Liver (tissue), 8 donors: ENCODE measurements at regions not wholly inside any gene's neighbourhood (a gene's known extent, or its start where the extent isn't known, plus 50 kb on each side); places are given as distances from the start of the nearest gene placed in this dataset.

Experiments
- DNase-seq: peaks from one replicate; pipeline ENCODE4 v3.0.0-alpha.2; 2017; ENCODE audit warnings: low spot score
- H3K27ac ChIP-seq, 2 donors: one replicate each; pipeline ENCODE4 v1.7.0; 2013; ENCODE audit warnings: inconsistent platforms in 2 of 2, low read length in 2 of 2, control low read depth in 1 of 2, low read depth in 1 of 2, mild to moderate bottlenecking in 1 of 2
- H3K27me3 ChIP-seq, 4 donors: one replicate each; pipeline versions ENCODE4 v1.6.1 to v1.7.0; 2013; ENCODE audit warnings: low read length in 3 of 4, inconsistent platforms in 1 of 4, mild to moderate bottlenecking in 1 of 4, moderate library complexity in 1 of 4; ENCODE audit not compliant: control insufficient read depth in 4 of 4, insufficient read depth in 4 of 4
- H3K36me3 ChIP-seq, 4 donors: one replicate each; pipeline versions ENCODE4 v1.6.1 to v1.7.0; 2013; ENCODE audit warnings: low read length in 3 of 4, mild to moderate bottlenecking in 3 of 4, low read depth in 1 of 4, moderate library complexity in 1 of 4; ENCODE audit not compliant: control insufficient read depth in 4 of 4, insufficient read depth in 3 of 4
- H3K4me1 ChIP-seq, 4 donors: one replicate each; pipeline versions ENCODE4 v1.6.1 to v1.7.0; 2013; ENCODE audit warnings: low read length in 3 of 4, mild to moderate bottlenecking in 3 of 4, moderate library complexity in 1 of 4; ENCODE audit not compliant: control insufficient read depth in 4 of 4, insufficient read depth in 4 of 4
- H3K4me3 ChIP-seq, 3 donors: one replicate each; pipeline versions ENCODE4 v1.6.1 to v1.7.0; 2013; ENCODE audit warnings: low read length in 3 of 3, control low read depth in 1 of 3, low read depth in 1 of 3, mild to moderate bottlenecking in 1 of 3
- H3K9ac ChIP-seq, 2 donors: one replicate each; pipeline ENCODE4 v1.7.0; 2013; ENCODE audit warnings: low read length in 2 of 2, mild to moderate bottlenecking in 2 of 2, moderate library complexity in 2 of 2, control low read depth in 1 of 2, low read depth in 1 of 2
- H3K9me3 ChIP-seq, 4 donors: one replicate each; pipeline versions ENCODE4 v1.6.1 to v1.7.0; 2013; ENCODE audit warnings: low read length in 3 of 4; ENCODE audit not compliant: control insufficient read depth in 4 of 4
- ATF3 ChIP-seq: IDR thresholded peaks from 2 replicates; pipeline ENCODE4 v1.6.1; 2016; ENCODE audit warnings: antibody characterized with exemption
- CTCF ChIP-seq: fragments of 150-350 bp; IDR thresholded peaks from 2 replicates; pipeline ENCODE4 v1.5.1; 2017; ENCODE audit warnings: improper control_type of control experiment, low read depth, low read length; ENCODE audit not compliant: missing input control
- EGR1 ChIP-seq, 2 donors: IDR thresholded peaks; 2 replicates each; pipeline ENCODE4 v1.6.1; 2016 to 2018; ENCODE audit warnings: antibody characterized with exemption in 2 of 2, low read depth in 2 of 2
- FOXA1 ChIP-seq: IDR thresholded peaks from 2 replicates; pipeline ENCODE4 v1.6.1; 2016; ENCODE audit warnings: antibody characterized with exemption
- FOXA2 ChIP-seq: IDR thresholded peaks from 2 replicates; pipeline ENCODE4 v1.6.1; 2016; ENCODE audit warnings: antibody characterized with exemption
- GABPA ChIP-seq, 2 donors: IDR thresholded peaks in 1 of 2; conservative IDR thresholded peaks in 1 of 2; 2 replicates each; pipeline ENCODE4 v1.6.1; 2016; ENCODE audit warnings: antibody characterized with exemption in 2 of 2, mild to moderate bottlenecking in 1 of 2, moderate library complexity in 1 of 2
- HNF4A ChIP-seq, 2 donors: conservative IDR thresholded peaks; 2 replicates each; pipeline ENCODE4 v1.6.1; 2016; ENCODE audit warnings: antibody characterized with exemption in 2 of 2, mild to moderate bottlenecking in 2 of 2
- HNF4G ChIP-seq: IDR thresholded peaks from 2 replicates; pipeline ENCODE4 v1.6.1; 2016; ENCODE audit warnings: antibody characterized with exemption
- JUND ChIP-seq, 2 donors: IDR thresholded peaks; 2 replicates each; pipeline ENCODE4 v1.6.1; 2016; ENCODE audit warnings: antibody characterized with exemption in 2 of 2
- MAX ChIP-seq: IDR thresholded peaks from 2 replicates; pipeline ENCODE4 v1.6.1; 2016; ENCODE audit warnings: antibody characterized with exemption
- NR2F2 ChIP-seq: IDR thresholded peaks from 2 replicates; pipeline ENCODE4 v1.6.1; 2016; ENCODE audit warnings: antibody characterized with exemption
- RAD21 ChIP-seq, 2 donors: IDR thresholded peaks; 2 replicates each; pipeline ENCODE4 v1.6.1; 2016; ENCODE audit warnings: antibody characterized with exemption in 2 of 2, mild to moderate bottlenecking in 2 of 2
- REST ChIP-seq: IDR thresholded peaks from 2 replicates; pipeline ENCODE4 v1.6.1; 2016; ENCODE audit warnings: antibody characterized with exemption, mild to moderate bottlenecking
- RXRA ChIP-seq, 2 donors: IDR thresholded peaks; 2 replicates each; pipeline ENCODE4 v1.6.1; 2017 to 2018; ENCODE audit warnings: antibody characterized with exemption in 2 of 2, mild to moderate bottlenecking in 1 of 2
- SP1 ChIP-seq: IDR thresholded peaks from 2 replicates; pipeline ENCODE4 v1.6.1; 2018; ENCODE audit warnings: antibody characterized with exemption, mild to moderate bottlenecking
- TAF1 ChIP-seq: conservative IDR thresholded peaks from 2 replicates; pipeline ENCODE4 v1.6.1; 2016; ENCODE audit warnings: antibody characterized with exemption, mild to moderate bottlenecking
- YY1 ChIP-seq: IDR thresholded peaks from 2 replicates; pipeline ENCODE4 v1.6.1; 2016; ENCODE audit warnings: antibody characterized with exemption, mild to moderate bottlenecking
- ZBTB33 ChIP-seq: IDR thresholded peaks from 2 replicates; pipeline ENCODE4 v1.6.1; 2016; ENCODE audit warnings: antibody characterized with exemption
- WGBS: extraction: QIAGEN DNeasy Blood & Tissue Kit; methylation state at CpG from one replicate; pipeline ENCODE4 v1.1.7; 2013; 5-methylcytosine and 5-hydroxymethylcytosine counted together
- donor health status: healthy.
- donor health status: healthy.
- donor health status: healthy.
- donor health status: healthy.
- donor health status: healthy.

GRCh38 chr10:65808687-65809333 is 1117.0 kb upstream of the LRRTM3 start:
- H3K36me3 ChIP-seq, result no peaks in the 10 kb centered on the region
- 92% methylated on average over 3 of the region's 3 CpGs for WGBS
- no peak overlapping the region for H3K27ac ChIP-seq
- H3K9me3 ChIP-seq, result peaks cover 0 to 1% (median 0%) of the 10 kb centered on the region in 4 donors
- no peaks in the 10 kb centered on the region for H3K4me1 ChIP-seq
- DNase-seq, result no peak
- H3K4me3 ChIP-seq, result no peak overlapping the region
- TF ChIP-seq FOXA2 (no peak), ATF3 (no peak), RXRA (IDR thresholded peaks at IDR 0.05) (no peak), SP1 (no peak), RAD21 (IDR thresholded peaks at IDR 0.05) (no peak), GABPA (IDR thresholded peaks at IDR 0.05 in 1 of 2, conservative IDR thresholded peaks at IDR 0.05 in 1 of 2) (no peak), CTCF (no peak), HNF4G (no peak), ZBTB33 (no peak), NR2F2 (no peak), YY1 (no peak), MAX (no peak), HNF4A (conservative IDR thresholded peaks at IDR 0.05) (no peak), FOXA1 (no peak), REST (no peak), TAF1 (no peak), EGR1 (IDR thresholded peaks at IDR 0.05; ENCODE audit: low read depth in 2 of 2) (no peak), JUND (IDR thresholded peaks at IDR 0.05) (no peak)
- no peaks in the 10 kb centered on the region for H3K27me3 ChIP-seq
- H3K9ac ChIP-seq, result no peak overlapping the region
